ENCODE measurements at regions not wholly inside any gene's neighbourhood (a gene's known extent, or its start where the extent isn't known, plus 50 kb on each side); places are given as distances from the start of the nearest gene placed in this dataset.

- no peak for TF ChIP-seq FOXP2 (optimal IDR thresholded peaks at IDR 0.05; ENCODE audit: borderline replicate concordance, extremely low read depth, extremely low read length, insufficient read depth)
- no peak for TF ChIP-seq REST (IDR thresholded peaks at IDR 0.05; ENCODE audit: insufficient read depth in 1 of 2, low read depth in 2 of 2, low read length in 2 of 2)
- no peak for TF ChIP-seq TAF1 (IDR thresholded peaks at IDR 0.05; ENCODE audit: borderline replicate concordance, insufficient read depth, low read length)
- no peak for TF ChIP-seq SIN3A (IDR thresholded peaks at IDR 0.05; ENCODE audit: borderline replicate concordance, insufficient read depth, low read length)
- no peak for TF ChIP-seq POLR2AphosphoS5 (IDR thresholded peaks at IDR 0.05; ENCODE audit: low read depth, low read length)
These were observed 523.3 kb upstream of the SYT4 start for GRCh38 chr18:43800584-43800983.

GRCh38 chr18:43805646-43806194, 528.4 kb upstream of the SYT4 start:
- TF ChIP-seq SIN3A (IDR thresholded peaks at IDR 0.05; ENCODE audit: borderline replicate concordance, insufficient read depth, low read length) (no peak), POLR2AphosphoS5 (IDR thresholded peaks at IDR 0.05; ENCODE audit: low read depth, low read length) (no peak), FOXP2 (optimal IDR thresholded peaks at IDR 0.05; ENCODE audit: borderline replicate concordance, extremely low read depth, extremely low read length, insufficient read depth) (no peak), TAF1 (IDR thresholded peaks at IDR 0.05; ENCODE audit: borderline replicate concordance, insufficient read depth, low read length) (no peak), REST (IDR thresholded peaks at IDR 0.05; ENCODE audit: insufficient read depth in 1 of 2, low read depth in 2 of 2, low read length in 2 of 2) (0 out of 4 replicates have a peak, but pooled peaks of 1 of the 2 experiments have one; percentile 20)

GRCh38 chr18:43812627-43813026, 535.3 kb upstream of the SYT4 start:
- TF ChIP-seq SIN3A (IDR thresholded peaks at IDR 0.05; ENCODE audit: borderline replicate concordance, insufficient read depth, low read length) (no peak), REST (IDR thresholded peaks at IDR 0.05; ENCODE audit: insufficient read depth in 1 of 2, low read depth in 2 of 2, low read length in 2 of 2) (no peak), POLR2AphosphoS5 (IDR thresholded peaks at IDR 0.05; ENCODE audit: low read depth, low read length) (no peak), TAF1 (IDR thresholded peaks at IDR 0.05; ENCODE audit: borderline replicate concordance, insufficient read depth, low read length) (no peak)

- TF ChIP-seq REST (IDR thresholded peaks at IDR 0.05; ENCODE audit: insufficient read depth in 1 of 2, low read depth in 2 of 2, low read length in 2 of 2) = no peak
- no peak for TF ChIP-seq FOXP2 (optimal IDR thresholded peaks at IDR 0.05; ENCODE audit: borderline replicate concordance, extremely low read depth, extremely low read length, insufficient read depth)
- TF ChIP-seq SIN3A (IDR thresholded peaks at IDR 0.05; ENCODE audit: borderline replicate concordance, insufficient read depth, low read length) = no peak
These were observed 542.1 kb upstream of the SYT4 start for GRCh38 chr18:43819397-43819796.

GRCh38 chr18:43819873-43820272, 542.6 kb upstream of the SYT4 start:
- no peak for TF ChIP-seq REST (IDR thresholded peaks at IDR 0.05; ENCODE audit: insufficient read depth in 1 of 2, low read depth in 2 of 2, low read length in 2 of 2)
- no peak for TF ChIP-seq SIN3A (IDR thresholded peaks at IDR 0.05; ENCODE audit: borderline replicate concordance, insufficient read depth, low read length)
- no peak for TF ChIP-seq POLR2AphosphoS5 (IDR thresholded peaks at IDR 0.05; ENCODE audit: low read depth, low read length)
- no peak for TF ChIP-seq TAF1 (IDR thresholded peaks at IDR 0.05; ENCODE audit: borderline replicate concordance, insufficient read depth, low read length)
- no peak for TF ChIP-seq FOXP2 (optimal IDR thresholded peaks at IDR 0.05; ENCODE audit: borderline replicate concordance, extremely low read depth, extremely low read length, insufficient read depth)

All from PFSK-1 (cell line).